ENCODE measurements at regions not wholly inside any gene's neighbourhood (a gene's known extent, or its start where the extent isn't known, plus 50 kb on each side); places are given as distances from the start of the nearest gene placed in this dataset.

- H3K4me2 ChIP-seq (ENCODE audit: insufficient read depth, low read length, poor library complexity, severe bottlenecking) = no peak overlapping the region
- no peak overlapping the region for H2AK5ac ChIP-seq (ENCODE audit: low read depth, low read length)
- no peak overlapping the region for H2BK120ac ChIP-seq (ENCODE audit: low read depth, low read length)
- H3K14ac ChIP-seq (ENCODE audit: low read length) = no peak overlapping the region
- H2BK5ac ChIP-seq (ENCODE audit: low read length) = no peak overlapping the region
- peaks cover 15% of the 10 kb centered on the region for H3K79me1 ChIP-seq (ENCODE audit: low read depth, low read length)
- H3K27me3 ChIP-seq (ENCODE audit: control insufficient read depth in 3 of 3, insufficient read depth in 3 of 3, low read depth in 1 of 3, low read length in 3 of 3) = peaks cover 0 to 5% (median 2%) of the 10 kb centered on the region in 3 experiments
- H3K18ac ChIP-seq (ENCODE audit: low read length) = no peak overlapping the region
- no peak for DNase-seq (ENCODE audit: low spot score)
- H3K36me3 ChIP-seq (replicated peaks in 1 of 2; ENCODE audit: control insufficient read depth in 2 of 2, insufficient read depth in 2 of 2, low read length in 2 of 2) = peaks cover 0 to 2% of the 10 kb centered on the region in 2 donors
- H3K4me1 ChIP-seq (ENCODE audit: control insufficient read depth in 2 of 2, insufficient read depth in 1 of 2, low read depth in 1 of 2, low read length in 2 of 2) = peaks cover 0 to 2% of the 10 kb centered on the region in 2 donors
- no peak overlapping the region for H2BK12ac ChIP-seq (ENCODE audit: low read length)
- no CpG with 5 or more reads among the region's 6 CpGs for WGBS, 2 donors (ENCODE audit: extremely low coverage in 2 of 2, insufficient read length in 2 of 2, insufficient replicate concordance in 1 of 2)
- no peak overlapping the region for H3K4ac ChIP-seq (ENCODE audit: low read length)
- H3K9me3 ChIP-seq (replicated peaks in 1 of 2; ENCODE audit: control insufficient read depth in 2 of 2, insufficient read depth in 1 of 2, low read depth in 1 of 2, low read length in 2 of 2) = peaks cover 4 to 22% of the 10 kb centered on the region in 2 donors
- H4K8ac ChIP-seq (ENCODE audit: low read depth, low read length) = no peak overlapping the region
- no peak overlapping the region for H3K4me3 ChIP-seq (ENCODE audit: low read length in 2 of 2)
- no peak overlapping the region for H2BK15ac ChIP-seq (ENCODE audit: low read length)
- no peak overlapping the region for H3K9ac ChIP-seq (ENCODE audit: low read depth, low read length, poor library complexity)
- no peak overlapping the region for H2AFZ ChIP-seq (ENCODE audit: low read length)
- no peak overlapping the region for H3K27ac ChIP-seq (replicated peaks; ENCODE audit: low read length)
- no peak overlapping the region for H3K23ac ChIP-seq (ENCODE audit: low read depth, low read length, poor library complexity)
- no peak overlapping the region for H4K91ac ChIP-seq (ENCODE audit: low read depth, low read length, poor library complexity)
Observed at GRCh38 chr13:30840515-30840914, 65.6 kb upstream of the MEDAG start.

GRCh38 chr13:30841154-30841553 lies 64.9 kb upstream of the MEDAG start:
- Histone ChIP-seq H3K36me3 (replicated peaks in 1 of 2; ENCODE audit: control insufficient read depth in 2 of 2, insufficient read depth in 2 of 2, low read length in 2 of 2) (peaks cover 0 to 2% of the 10 kb centered on the region in 2 donors), H3K9ac (ENCODE audit: low read depth, low read length, poor library complexity) (no peak overlapping the region), H3K27ac (replicated peaks; ENCODE audit: low read length) (no peak overlapping the region), H3K4me2 (ENCODE audit: insufficient read depth, low read length, poor library complexity, severe bottlenecking) (no peak overlapping the region), H2BK5ac (ENCODE audit: low read length) (no peak overlapping the region), H3K4me3 (ENCODE audit: low read length in 2 of 2) (no peak overlapping the region), H3K23ac (ENCODE audit: low read depth, low read length, poor library complexity) (no peak overlapping the region), H2BK15ac (ENCODE audit: low read length) (no peak overlapping the region), H3K14ac (ENCODE audit: low read length) (no peak overlapping the region), H2AK5ac (ENCODE audit: low read depth, low read length) (no peak overlapping the region), H2BK12ac (ENCODE audit: low read length) (no peak overlapping the region), H3K4ac (ENCODE audit: low read length) (no peak overlapping the region), H2BK120ac (ENCODE audit: low read depth, low read length) (no peak overlapping the region), H2AFZ (ENCODE audit: low read length) (no peak overlapping the region), H3K27me3 (ENCODE audit: control insufficient read depth in 3 of 3, insufficient read depth in 3 of 3, low read depth in 1 of 3, low read length in 3 of 3) (peaks cover 0 to 5% (median 2%) of the 10 kb centered on the region in 3 experiments), H3K9me3 (replicated peaks in 1 of 2; ENCODE audit: control insufficient read depth in 2 of 2, insufficient read depth in 1 of 2, low read depth in 1 of 2, low read length in 2 of 2) (peaks cover 4 to 22% of the 10 kb centered on the region in 2 donors), H4K91ac (ENCODE audit: low read depth, low read length, poor library complexity) (no peak overlapping the region), H3K18ac (ENCODE audit: low read length) (no peak overlapping the region), H3K4me1 (ENCODE audit: control insufficient read depth in 2 of 2, insufficient read depth in 1 of 2, low read depth in 1 of 2, low read length in 2 of 2) (peaks cover 0 to 2% of the 10 kb centered on the region in 2 donors), H3K79me1 (ENCODE audit: low read depth, low read length) (peaks cover 15% of the 10 kb centered on the region), H4K8ac (ENCODE audit: low read depth, low read length) (no peak overlapping the region)
- DNase-seq (ENCODE audit: low spot score) = no peak
- WGBS, 2 donors (ENCODE audit: extremely low coverage in 2 of 2, insufficient read length in 2 of 2, insufficient replicate concordance in 1 of 2) = no CpG with 5 or more reads among the region's 5 CpGs

- Histone ChIP-seq H3K23ac (ENCODE audit: low read depth, low read length, poor library complexity) (no peak overlapping the region), H3K4ac (ENCODE audit: low read length) (peak overlapping the region; percentile 1), H3K27me3 (ENCODE audit: control insufficient read depth in 3 of 3, insufficient read depth in 3 of 3, low read depth in 1 of 3, low read length in 3 of 3) (peaks cover 0 to 5% (median 2%) of the 10 kb centered on the region in 3 experiments), H4K8ac (ENCODE audit: low read depth, low read length) (no peak overlapping the region), H3K9ac (ENCODE audit: low read depth, low read length, poor library complexity) (no peak overlapping the region), H3K14ac (ENCODE audit: low read length) (peak overlapping the region; percentile 23), H3K79me1 (ENCODE audit: low read depth, low read length) (peaks cover 15% of the 10 kb centered on the region), H3K4me1 (ENCODE audit: control insufficient read depth in 2 of 2, insufficient read depth in 1 of 2, low read depth in 1 of 2, low read length in 2 of 2) (peaks cover 2 to 5% of the 10 kb centered on the region in 2 donors), H2BK120ac (ENCODE audit: low read depth, low read length) (no peak overlapping the region), H3K4me3 (ENCODE audit: low read length in 2 of 2) (peak overlapping the region in 1 of 2 donors; percentile 62), H2AFZ (ENCODE audit: low read length) (no peak overlapping the region), H2BK5ac (ENCODE audit: low read length) (no peak overlapping the region), H3K9me3 (replicated peaks in 1 of 2; ENCODE audit: control insufficient read depth in 2 of 2, insufficient read depth in 1 of 2, low read depth in 1 of 2, low read length in 2 of 2) (peaks cover 0 to 25% of the 10 kb centered on the region in 2 donors), H3K27ac (replicated peaks; ENCODE audit: low read length) (no peak overlapping the region), H3K18ac (ENCODE audit: low read length) (no peak overlapping the region), H2BK12ac (ENCODE audit: low read length) (no peak overlapping the region), H3K4me2 (ENCODE audit: insufficient read depth, low read length, poor library complexity, severe bottlenecking) (no peak overlapping the region), H2BK15ac (ENCODE audit: low read length) (no peak overlapping the region), H2AK5ac (ENCODE audit: low read depth, low read length) (no peak overlapping the region), H4K91ac (ENCODE audit: low read depth, low read length, poor library complexity) (peak overlapping the region; percentile 56), H3K36me3 (replicated peaks in 1 of 2; ENCODE audit: control insufficient read depth in 2 of 2, insufficient read depth in 2 of 2, low read length in 2 of 2) (peaks cover 0 to 2% of the 10 kb centered on the region in 2 donors)
- DNase-seq (ENCODE audit: low spot score) = no peak
- 100% methylated on average over 3 of the region's 4 CpGs; no CpG with 5 or more reads in 1 of the 2 donors for WGBS, 2 donors (ENCODE audit: extremely low coverage in 2 of 2, insufficient read length in 2 of 2, insufficient replicate concordance in 1 of 2)
Observed at GRCh38 chr13:30843548-30843947, 62.5 kb upstream of the MEDAG start.

- no peak overlapping the region for H2AFZ ChIP-seq (ENCODE audit: low read length)
Observed at GRCh38 chr13:30844548-30845296, 61.3 kb upstream of the MEDAG start.

More at GRCh38 chr13:30844548-30845296, 61.3 kb upstream of the MEDAG start:
- H3K36me3 ChIP-seq (replicated peaks in 1 of 2; ENCODE audit: control insufficient read depth in 2 of 2, insufficient read depth in 2 of 2, low read length in 2 of 2) = peaks cover 0 to 2% of the 10 kb centered on the region in 2 donors
- peaks cover 2 to 5% of the 10 kb centered on the region in 2 donors for H3K4me1 ChIP-seq (ENCODE audit: control insufficient read depth in 2 of 2, insufficient read depth in 1 of 2, low read depth in 1 of 2, low read length in 2 of 2)
- no peak overlapping the region for H3K4me2 ChIP-seq (ENCODE audit: insufficient read depth, low read length, poor library complexity, severe bottlenecking)
- peak overlapping the region; percentile 93 for H4K8ac ChIP-seq (ENCODE audit: low read depth, low read length)
- H3K23ac ChIP-seq (ENCODE audit: low read depth, low read length, poor library complexity) = no peak overlapping the region
- peaks cover 0 to 25% of the 10 kb centered on the region in 2 donors for H3K9me3 ChIP-seq (replicated peaks in 1 of 2; ENCODE audit: control insufficient read depth in 2 of 2, insufficient read depth in 1 of 2, low read depth in 1 of 2, low read length in 2 of 2)
- H4K91ac ChIP-seq (ENCODE audit: low read depth, low read length, poor library complexity) = peak overlapping the region; percentile 89
- peaks cover 15% of the 10 kb centered on the region for H3K79me1 ChIP-seq (ENCODE audit: low read depth, low read length)
- no peak overlapping the region for H2BK15ac ChIP-seq (ENCODE audit: low read length)
- H2BK120ac ChIP-seq (ENCODE audit: low read depth, low read length) = no peak overlapping the region
- no peak for DNase-seq (ENCODE audit: low spot score)
- H3K27ac ChIP-seq (replicated peaks; ENCODE audit: low read length) = no peak overlapping the region
- H3K4ac ChIP-seq (ENCODE audit: low read length) = no peak overlapping the region
- peak overlapping the region; percentile 86 for H3K9ac ChIP-seq (ENCODE audit: low read depth, low read length, poor library complexity)
- peak overlapping the region in 1 of 2 donors; percentile 69 for H3K4me3 ChIP-seq (ENCODE audit: low read length in 2 of 2)
- H2BK5ac ChIP-seq (ENCODE audit: low read length) = no peak overlapping the region
- H2BK12ac ChIP-seq (ENCODE audit: low read length) = no peak overlapping the region
- H3K14ac ChIP-seq (ENCODE audit: low read length) = peak overlapping the region; percentile 75
- WGBS, 2 donors (ENCODE audit: extremely low coverage in 2 of 2, insufficient read length in 2 of 2, insufficient replicate concordance in 1 of 2) = 100% methylated on average over 1 to 3 of the region's 6 CpGs
- peak overlapping the region; percentile 59 for H2AK5ac ChIP-seq (ENCODE audit: low read depth, low read length)
- H3K18ac ChIP-seq (ENCODE audit: low read length) = peak overlapping the region; percentile 8
- H3K27me3 ChIP-seq (ENCODE audit: control insufficient read depth in 3 of 3, insufficient read depth in 3 of 3, low read depth in 1 of 3, low read length in 3 of 3) = peaks cover 0 to 5% (median 2%) of the 10 kb centered on the region in 3 experiments
